B cell (primary cell): ENCODE measurements at regions not wholly inside any gene's neighbourhood (a gene's known extent, or its start where the extent isn't known, plus 50 kb on each side); places are given as distances from the start of the nearest gene placed in this dataset.

Source experiments
- EZH2 ChIP-seq: IDR thresholded peaks from 2 replicates; pipeline ENCODE4 v1.6.1; 2012; ENCODE audit warnings: borderline replicate concordance, low read depth, mild to moderate bottlenecking, moderate library complexity, low read length; ENCODE audit not compliant: insufficient read depth, poor library complexity, severe bottlenecking
- TF ChIP-seq, protein P1 (sequence below): fragments of 200-600 bp; IDR thresholded peaks from one replicate; pipeline ENCODE4 v1.8.0; 2022; ENCODE audit warnings: antibody characterized with exemption, mild to moderate bottlenecking

DNA sequence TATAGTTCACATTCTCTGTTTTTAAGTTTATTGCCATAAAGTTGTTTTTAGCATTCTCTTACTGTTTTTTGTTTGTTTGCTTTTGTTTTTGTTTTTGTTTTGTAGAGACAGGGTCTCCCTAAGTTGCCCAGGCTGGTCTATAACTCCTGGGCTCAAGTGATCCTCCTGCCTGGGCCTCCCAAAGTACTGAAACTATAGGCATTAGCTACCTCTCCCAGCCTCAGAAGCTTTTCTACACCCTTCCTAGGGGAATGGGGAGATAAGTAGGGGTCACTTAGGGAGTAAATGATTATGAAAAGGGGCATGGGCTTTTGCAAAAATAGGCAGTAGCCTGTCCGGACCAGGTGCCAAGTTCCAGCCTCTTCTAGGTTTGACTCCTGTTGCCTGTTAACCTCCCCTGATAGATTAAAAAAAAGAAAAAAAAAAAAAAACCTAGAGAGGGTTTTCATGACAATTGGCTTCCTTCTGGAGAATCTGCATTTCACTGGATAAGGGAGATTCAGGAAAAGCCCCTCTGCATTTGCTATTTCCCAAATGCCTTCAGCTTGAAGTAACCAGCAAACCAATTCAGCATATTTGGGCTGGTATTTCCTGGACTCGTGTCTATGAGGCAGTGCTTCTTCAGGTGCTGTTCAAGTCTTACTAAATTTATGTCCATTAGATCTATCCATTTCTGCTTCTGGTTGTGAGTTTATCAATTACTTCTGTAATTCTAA, 216.8 kb downstream of the TM9SF2 start:
- TF ChIP-seq, protein P1, sequence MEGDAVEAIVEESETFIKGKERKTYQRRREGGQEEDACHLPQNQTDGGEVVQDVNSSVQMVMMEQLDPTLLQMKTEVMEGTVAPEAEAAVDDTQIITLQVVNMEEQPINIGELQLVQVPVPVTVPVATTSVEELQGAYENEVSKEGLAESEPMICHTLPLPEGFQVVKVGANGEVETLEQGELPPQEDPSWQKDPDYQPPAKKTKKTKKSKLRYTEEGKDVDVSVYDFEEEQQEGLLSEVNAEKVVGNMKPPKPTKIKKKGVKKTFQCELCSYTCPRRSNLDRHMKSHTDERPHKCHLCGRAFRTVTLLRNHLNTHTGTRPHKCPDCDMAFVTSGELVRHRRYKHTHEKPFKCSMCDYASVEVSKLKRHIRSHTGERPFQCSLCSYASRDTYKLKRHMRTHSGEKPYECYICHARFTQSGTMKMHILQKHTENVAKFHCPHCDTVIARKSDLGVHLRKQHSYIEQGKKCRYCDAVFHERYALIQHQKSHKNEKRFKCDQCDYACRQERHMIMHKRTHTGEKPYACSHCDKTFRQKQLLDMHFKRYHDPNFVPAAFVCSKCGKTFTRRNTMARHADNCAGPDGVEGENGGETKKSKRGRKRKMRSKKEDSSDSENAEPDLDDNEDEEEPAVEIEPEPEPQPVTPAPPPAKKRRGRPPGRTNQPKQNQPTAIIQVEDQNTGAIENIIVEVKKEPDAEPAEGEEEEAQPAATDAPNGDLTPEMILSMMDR = no peak
- no peak for TF ChIP-seq EZH2
